Hindlimb muscle (tissue), 1 donor: ENCODE measurements at regions not wholly inside any gene's neighbourhood (a gene's known extent, or its start where the extent isn't known, plus 50 kb on each side); places are given as distances from the start of the nearest gene placed in this dataset.
"Not testable (repeated sequence)": the region's sequence is repeated elsewhere in the genome, so short reads cannot be mapped to it uniquely, and the experiment has no call there.

Experiments
- DNase-seq: peaks from one replicate; pipeline ENCODE4 v3.0.0-alpha.2; 2013

- DNase-seq: no peak
Observed at GRCh38 chr9:110028676-110029075, 179.3 kb downstream of the C9orf152 start.

DNA sequence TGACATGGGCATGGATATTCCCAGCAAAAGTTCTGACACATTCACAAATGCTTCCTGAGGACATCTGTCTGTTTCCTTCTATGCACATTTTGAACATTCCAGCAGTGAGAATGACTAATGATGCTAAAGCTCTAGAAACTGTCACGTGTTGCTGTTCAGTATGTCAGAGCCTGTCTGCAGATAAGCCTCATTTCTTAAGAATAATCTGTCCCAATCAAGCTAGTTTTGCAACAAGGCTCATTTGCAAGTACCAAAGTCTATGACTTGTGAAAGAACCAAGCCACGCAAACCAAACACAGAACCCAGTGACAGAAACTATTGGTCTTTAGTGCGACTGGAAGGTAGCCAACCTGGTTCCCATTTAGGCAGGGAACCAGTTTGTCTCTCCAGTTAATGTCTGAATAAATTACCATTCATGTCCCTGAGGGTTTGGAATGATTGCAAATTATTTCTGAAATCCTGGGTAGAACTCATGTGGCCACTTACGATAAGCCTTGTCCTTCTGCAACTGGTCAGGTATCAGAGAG lies 178.5 kb downstream of the C9orf152 start:
- DNase-seq: no peak

- DNase-seq: no peak
Observed at GRCh38 chr9:110029956-110030480, 177.9 kb downstream of the C9orf152 start.

- DNase-seq: no peak
Observed at GRCh38 chr9:110030632-110031031, 177.3 kb downstream of the C9orf152 start.

- DNase-seq: no peak
Observed at GRCh38 chr9:110031511-110032173, 176.3 kb downstream of the C9orf152 start.

- not testable (repeated sequence) for DNase-seq
Observed at GRCh38 chr9:110032532-110032931, 175.4 kb downstream of the C9orf152 start.

- no peak for DNase-seq
Observed at GRCh38 chr9:110033869-110034268, 174.1 kb downstream of the C9orf152 start.

GRCh38 chr9:110036286-110036685 lies 171.7 kb downstream of the C9orf152 start:
- DNase-seq: no peak

DNA sequence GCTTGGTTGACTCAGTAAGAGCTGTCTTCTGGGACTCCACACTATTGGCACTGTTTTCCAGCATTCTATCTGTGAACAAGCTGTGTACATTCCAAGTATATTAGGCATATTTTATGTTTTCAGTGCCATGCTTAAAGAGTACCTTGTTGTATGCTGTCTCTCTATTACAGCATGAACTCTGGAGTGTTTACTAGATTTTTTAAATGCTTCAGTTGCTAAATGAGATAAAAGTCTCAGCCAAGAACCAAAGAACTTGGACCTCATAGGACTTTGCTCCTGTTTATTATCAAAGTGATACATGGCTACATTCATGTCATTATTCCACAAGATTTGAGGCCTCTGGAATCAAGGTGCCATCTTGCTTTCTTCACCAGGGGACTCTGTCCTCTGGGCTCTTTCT lies 167.2 kb downstream of the C9orf152 start:
- DNase-seq: no peak

- DNase-seq: no peak
Observed at GRCh38 chr9:110041452-110041851, 166.5 kb downstream of the C9orf152 start.

DNA sequence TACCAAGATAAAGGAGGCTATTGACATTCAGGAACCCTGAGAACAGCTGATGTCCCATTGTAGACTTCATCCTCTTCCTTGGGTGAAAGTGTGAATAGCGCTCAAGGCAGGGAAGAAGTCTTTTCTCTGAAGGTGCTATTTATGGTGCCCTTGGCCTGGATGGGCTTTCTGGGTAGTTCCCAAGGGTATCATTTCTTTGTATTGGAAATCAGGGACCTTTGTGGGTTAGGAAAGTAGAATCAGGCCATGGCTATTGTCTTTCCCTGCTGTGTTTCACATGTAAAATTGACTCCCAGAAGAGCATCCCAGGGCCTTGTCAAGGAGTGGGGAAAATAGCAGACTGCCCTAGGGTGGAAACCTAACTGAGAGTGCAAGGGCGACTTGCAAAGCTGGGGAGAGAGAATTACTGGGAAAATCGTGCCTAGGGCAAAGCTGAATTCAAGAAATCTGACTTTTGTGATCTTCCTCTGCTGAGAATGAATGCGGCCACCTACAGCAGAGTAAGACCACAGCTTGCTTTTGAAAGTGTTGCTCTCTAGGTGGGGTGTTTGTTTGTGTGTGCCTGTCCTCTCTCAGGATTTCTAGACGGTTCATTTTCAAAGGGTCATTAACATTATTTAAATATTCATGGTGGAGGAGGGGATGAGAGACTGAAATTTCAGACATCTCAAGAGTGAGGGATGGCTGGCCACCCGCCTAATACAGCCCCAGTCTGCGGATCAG lies 160.6 kb downstream of the C9orf152 start:
- DNase-seq: no peak

DNA sequence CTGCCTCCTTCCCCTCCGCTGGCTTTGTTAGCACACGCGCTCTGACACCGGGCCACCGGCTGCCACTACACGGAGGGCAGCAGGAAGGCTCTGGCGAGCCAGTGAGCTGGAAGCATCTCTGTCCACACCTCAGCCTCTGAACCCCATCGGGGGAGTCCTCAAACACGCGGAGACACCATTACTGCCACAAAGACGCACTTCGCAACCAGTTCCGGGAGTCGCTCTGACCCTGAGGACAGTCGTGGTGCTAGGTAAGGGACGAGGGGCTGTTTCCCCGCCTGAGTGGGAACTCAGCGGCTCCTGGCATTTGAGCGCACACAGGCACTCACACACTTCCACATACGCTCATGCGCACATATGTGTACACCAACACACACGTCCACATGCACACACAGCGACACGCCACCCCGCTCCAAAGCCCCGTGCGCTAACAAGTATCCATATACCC lies 160.0 kb downstream of the C9orf152 start:
- no peak for DNase-seq

GRCh38 chr9:110048403-110048975 lies 159.5 kb downstream of the C9orf152 start:
- DNase-seq: peak; percentile 84

GRCh38 chr9:110048976-110049698 lies 158.8 kb downstream of the C9orf152 start:
- no peak for DNase-seq

DNA sequence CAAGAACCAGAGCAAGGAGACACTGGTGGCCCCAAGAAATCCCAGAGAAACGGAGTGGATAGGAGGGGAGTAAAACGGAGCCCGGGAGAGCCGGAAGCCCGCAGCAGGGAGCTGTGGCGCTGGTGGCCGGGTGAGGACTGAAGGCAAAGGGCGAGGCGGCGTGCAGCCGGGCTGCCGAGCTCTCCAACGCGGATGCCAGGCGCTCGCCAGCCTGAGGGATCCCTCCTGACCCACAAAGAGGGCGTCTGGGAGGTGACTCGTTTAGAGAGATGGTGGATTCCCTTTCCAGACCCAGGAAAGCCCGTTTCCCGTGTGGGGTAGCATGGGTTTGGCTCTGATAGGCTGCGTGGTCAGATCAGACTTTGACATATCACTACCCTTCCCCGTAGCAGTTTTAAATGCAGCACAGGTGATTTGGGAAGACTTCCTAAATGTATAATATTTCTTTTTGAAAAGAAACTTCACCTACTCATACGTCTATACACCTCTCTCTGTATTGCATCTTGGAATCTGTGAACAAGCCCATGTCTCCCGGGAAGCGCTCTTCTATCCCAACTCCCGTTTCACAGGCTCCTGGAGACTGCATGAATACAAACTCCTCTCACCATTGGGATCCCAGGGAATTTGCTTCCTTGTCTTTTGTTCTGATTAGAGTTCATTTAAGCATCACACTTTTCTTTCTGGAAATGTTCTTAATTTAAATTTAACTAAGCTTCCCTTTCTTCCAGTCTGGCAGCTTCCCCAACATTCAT lies 158.1 kb downstream of the C9orf152 start:
- no peak for DNase-seq

- no peak for DNase-seq
Observed at GRCh38 chr9:110050925-110051355, 157.0 kb downstream of the C9orf152 start.

GRCh38 chr9:110056062-110056461 lies 151.9 kb downstream of the C9orf152 start:
- DNase-seq: no peak

- no peak for DNase-seq
Observed at GRCh38 chr9:110058304-110058953, 149.5 kb downstream of the C9orf152 start.

DNA sequence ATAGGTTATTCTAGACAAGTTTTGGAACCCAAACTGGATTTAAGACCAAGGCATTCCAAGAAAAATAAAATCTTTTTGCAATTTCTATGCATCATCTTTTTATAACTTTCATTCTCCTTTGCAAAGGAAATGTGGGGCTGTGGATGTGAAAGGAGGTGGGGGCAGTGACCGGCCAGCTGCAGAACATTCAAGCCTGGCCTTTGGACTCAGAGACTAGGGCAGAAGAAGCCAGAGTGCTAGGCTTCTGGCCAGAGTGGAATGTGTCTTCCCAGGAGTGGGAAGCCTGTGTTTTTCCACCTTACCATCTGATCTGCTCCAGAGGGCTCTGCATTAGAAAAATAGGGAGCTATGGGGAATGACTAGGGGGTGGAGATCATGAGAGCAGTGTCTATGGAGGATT lies 148.5 kb downstream of the C9orf152 start:
- DNase-seq: no peak

GRCh38 chr9:110064803-110065202 lies 143.2 kb downstream of the C9orf152 start:
- no peak for DNase-seq

GRCh38 chr9:110065532-110065931 lies 142.4 kb downstream of the C9orf152 start:
- DNase-seq: no peak
